Heart left ventricle (tissue), 16 donors: ENCODE measurements at regions not wholly inside any gene's neighbourhood (a gene's known extent, or its start where the extent isn't known, plus 50 kb on each side); places are given as distances from the start of the nearest gene placed in this dataset.

ENCODE experiments used
- ATAC-seq, 4 donors: fragments of 200-7000 bp; cut with Tn5 transposase; one replicate each; pipeline ENCODE4 v1.9.1; 2020 to 2022; ENCODE audit warnings: moderate library complexity in 4 of 4, mild to moderate bottlenecking in 3 of 4, moderate number of reproducible peaks in 1 of 4
- DNase-seq, 5 donors: peaks; one replicate each; pipeline ENCODE4 v3.0.0-alpha.2; 2020
- H3K27ac ChIP-seq, 12 donors: fragments of 200-600 bp; sonication (generic) in 4 of 12; one replicate each; pipeline versions ENCODE4 v1.5.0 to v1.8.0; 2016 to 2022; ENCODE audit warnings: mild to moderate bottlenecking in 2 of 12
- H3K27me3 ChIP-seq, 9 donors: fragments of 200-600 bp; sonication (generic) in 2 of 9; one replicate each; pipeline versions ENCODE4 v1.5.1 to v1.8.0; 2016 to 2022; ENCODE audit warnings: mild to moderate bottlenecking in 3 of 9
- H3K36me3 ChIP-seq, 9 donors: fragments of 200-600 bp; sonication (generic) in 2 of 9; one replicate each; pipeline versions ENCODE4 v1.5.0 to v1.8.0; 2018 to 2022; ENCODE audit warnings: mild to moderate bottlenecking in 2 of 9
- H3K4me1 ChIP-seq, 12 donors: fragments of 200-600 bp; sonication (generic) in 4 of 12; one replicate each; pipeline versions ENCODE4 v1.5.0 to v1.8.0; 2016 to 2022; ENCODE audit warnings: mild to moderate bottlenecking in 3 of 12
- H3K4me3 ChIP-seq, 12 donors: fragments of 200-600 bp; sonication (generic) in 4 of 12; one replicate each; pipeline versions ENCODE4 v1.5.0 to v1.8.0; 2017 to 2022; ENCODE audit warnings: mild to moderate bottlenecking in 9 of 12, moderate library complexity in 4 of 12
- H3K9me3 ChIP-seq, 12 donors: fragments of 200-600 bp; sonication (generic) in 4 of 12; one replicate each; pipeline versions ENCODE4 v1.5.0 to v1.8.0; 2016 to 2022; ENCODE audit warnings: mild to moderate bottlenecking in 1 of 12
- POLR2A ChIP-seq, 2 donors: fragments of 450-650 bp; IDR thresholded peaks; one replicate each; pipeline ENCODE4 v1.6.1; 2017; ENCODE audit warnings: antibody characterized with exemption in 2 of 2, mild to moderate bottlenecking in 2 of 2, moderate library complexity in 2 of 2
- WGBS, 4 donors: extraction: QIAGEN DNeasy Blood & Tissue Kit in 2 of 4; methylation state at CpG; one replicate each; pipeline versions ENCODE4 v1.1.5 to v1.1.7; 2013 to 2018; 5-methylcytosine and 5-hydroxymethylcytosine counted together
- intact Hi-C, 10 donors: fragments of 100-400 bp; cut with DNase I; formaldehyde crosslinking; loops; one replicate each; pipeline versions ENCODE4 v1.11.1 to v1.14.2; 2022
- TF ChIP-seq, protein P1 (sequence below), 12 donors: fragments of 200-600 bp; sonication (generic) in 4 of 12; IDR thresholded peaks; one replicate each; pipeline versions ENCODE4 v1.5.0 to v1.8.0; 2018 to 2022; ENCODE audit warnings: antibody characterized with exemption in 12 of 12, mild to moderate bottlenecking in 5 of 12
- donor health status: ischemic (EF 13 %, LVEDD 7.1; RV severe dilation, severe dysfunction).
- donor health status: healthy with polysubstance abuse.
- donor health status: DM: no; HTN: yes; CAD: no.
- donor health status: DM: no; HTN: no; CAD: no.
- donor health status: ischemic (EF 25% LVEDD 6.9; RV normal size, moderate dysfunction).
- donor health status: ischemic (EF 25% LVEDD 5.7; RV mildly dilated, moderate dysfunction).
- donor health status: healthy.
- donor health status: DM: yes; HTN: yes; CAD: no.
- donor health status: ischemic (EF 35%, LVEDD 5.7; RV mildly dilated, moderate dysfunction).
- donor health status: nonischemic (EF 11% LVEDD 7.7; RV severe dilation, severe dysfunction).
- donor health status: DM: yes; HTN: yes; CAD: no.
- donor health status: PGD.
- donor health status: ischemic (EF 29% LVEDD 5.4; RV normal size, mild dysfunction).
- donor health status: nonischemic (EF 23%, LVEDD 6.1; RV moderate dilation, normal function).

DNA sequence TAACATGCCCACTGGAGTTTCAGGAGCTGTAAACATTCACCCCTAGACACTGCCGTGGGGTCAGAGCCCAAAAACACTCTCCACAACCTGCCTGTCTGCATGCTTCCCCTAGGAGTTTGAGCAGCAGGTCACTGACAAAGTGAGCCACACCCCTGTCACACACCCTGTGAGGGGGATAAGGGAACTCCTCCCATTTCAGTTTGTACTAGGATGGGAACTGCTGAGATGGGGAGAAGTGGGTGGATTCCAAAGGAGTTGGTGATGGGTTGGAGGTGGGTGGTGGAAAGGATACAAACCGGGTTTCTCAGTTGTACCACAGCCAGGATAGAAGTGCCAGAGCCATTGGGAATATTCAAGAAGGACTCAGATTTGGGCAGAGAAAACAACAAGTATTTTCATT lies 140.2 kb downstream of the MIS18A start:
- H3K4me3 ChIP-seq = no peak overlapping the region
- no peak for DNase-seq
- ATAC-seq = no peak
- no peaks in the 10 kb centered on the region for H3K27me3 ChIP-seq
- H3K27ac ChIP-seq = no peak overlapping the region
- TF ChIP-seq, protein P1, sequence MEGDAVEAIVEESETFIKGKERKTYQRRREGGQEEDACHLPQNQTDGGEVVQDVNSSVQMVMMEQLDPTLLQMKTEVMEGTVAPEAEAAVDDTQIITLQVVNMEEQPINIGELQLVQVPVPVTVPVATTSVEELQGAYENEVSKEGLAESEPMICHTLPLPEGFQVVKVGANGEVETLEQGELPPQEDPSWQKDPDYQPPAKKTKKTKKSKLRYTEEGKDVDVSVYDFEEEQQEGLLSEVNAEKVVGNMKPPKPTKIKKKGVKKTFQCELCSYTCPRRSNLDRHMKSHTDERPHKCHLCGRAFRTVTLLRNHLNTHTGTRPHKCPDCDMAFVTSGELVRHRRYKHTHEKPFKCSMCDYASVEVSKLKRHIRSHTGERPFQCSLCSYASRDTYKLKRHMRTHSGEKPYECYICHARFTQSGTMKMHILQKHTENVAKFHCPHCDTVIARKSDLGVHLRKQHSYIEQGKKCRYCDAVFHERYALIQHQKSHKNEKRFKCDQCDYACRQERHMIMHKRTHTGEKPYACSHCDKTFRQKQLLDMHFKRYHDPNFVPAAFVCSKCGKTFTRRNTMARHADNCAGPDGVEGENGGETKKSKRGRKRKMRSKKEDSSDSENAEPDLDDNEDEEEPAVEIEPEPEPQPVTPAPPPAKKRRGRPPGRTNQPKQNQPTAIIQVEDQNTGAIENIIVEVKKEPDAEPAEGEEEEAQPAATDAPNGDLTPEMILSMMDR (IDR thresholded peaks at IDR 0.05) = no peak
- no peak for TF ChIP-seq POLR2A (IDR thresholded peaks at IDR 0.05)
- intact Hi-C loops = loop anchor here in 1 of 10 donors (5.0 kb wide), 1 partner anchor 271 kb away; no protein-coding TSS in a partner anchor
- 72 to 88% (median 84%) methylated on average over 2 of the region's 2 CpGs for WGBS, 4 donors
- H3K9me3 ChIP-seq = peaks cover 0 to 10% (median 5%) of the 10 kb centered on the region in 12 donors
- H3K36me3 ChIP-seq = no peaks in the 10 kb centered on the region
- peaks cover 0 to 14% (median 0%) of the 10 kb centered on the region in 12 donors for H3K4me1 ChIP-seq

DNA sequence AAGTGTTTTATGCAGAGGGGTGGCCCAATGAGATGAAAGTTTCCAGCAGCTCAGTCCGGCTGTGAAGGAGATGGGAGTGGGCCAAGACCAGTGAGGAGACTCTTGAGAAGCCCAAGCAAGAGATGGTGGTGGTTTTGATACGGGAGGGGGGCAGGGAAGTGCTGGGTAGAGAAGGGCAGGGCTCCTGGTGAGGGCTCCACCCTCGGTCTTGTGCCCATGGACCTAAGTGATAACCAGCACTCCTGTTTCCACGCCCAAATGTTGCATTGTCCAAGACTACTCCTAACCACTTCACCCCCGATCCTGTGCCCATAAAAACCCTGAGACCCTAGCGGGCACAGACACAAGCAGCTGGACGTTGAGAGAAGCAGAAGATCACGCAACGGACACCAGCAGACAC lies 140.9 kb downstream of the MIS18A start:
- Histone ChIP-seq H3K4me1 (peaks cover 0 to 11% (median 0%) of the 10 kb centered on the region in 12 donors), H3K36me3 (no peaks in the 10 kb centered on the region), H3K27ac (no peak overlapping the region), H3K4me3 (no peak overlapping the region), H3K27me3 (no peaks in the 10 kb centered on the region), H3K9me3 (peaks cover 0 to 10% (median 5%) of the 10 kb centered on the region in 12 donors)
- intact Hi-C loops = loop anchor here in 1 of 10 donors (5.0 kb wide), 1 partner anchor 271 kb away; no protein-coding TSS in a partner anchor
- DNase-seq = no peak
- ATAC-seq = no peak
- WGBS, 4 donors = 91 to 96% (median 94%) methylated on average over 9 of the region's 9 CpGs
- TF ChIP-seq POLR2A (IDR thresholded peaks at IDR 0.05) = no peak
- TF ChIP-seq, protein P1 (IDR thresholded peaks at IDR 0.05) = no peak

DNA sequence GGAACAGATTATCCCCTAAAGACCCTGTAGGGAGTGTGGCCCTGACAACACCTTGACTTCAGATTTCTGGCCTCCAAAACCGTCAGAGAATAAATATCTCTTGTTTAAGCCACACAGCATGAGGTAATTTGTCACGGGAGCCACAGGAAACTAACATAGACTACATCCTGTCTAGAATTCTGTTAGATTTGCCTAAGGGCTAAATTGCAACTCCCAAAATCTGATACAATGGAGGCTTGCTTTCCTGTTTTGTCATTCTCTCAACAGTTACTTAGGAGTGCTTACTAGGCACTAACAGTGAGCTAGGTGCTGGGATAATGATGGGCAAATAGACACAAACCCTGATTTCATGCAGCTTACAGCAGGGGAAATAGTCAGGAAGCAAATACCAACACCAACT lies 141.6 kb downstream of the MIS18A start:
- Histone ChIP-seq H3K27me3 (no peaks in the 10 kb centered on the region), H3K36me3 (no peaks in the 10 kb centered on the region), H3K4me1 (peaks cover 0 to 14% (median 2%) of the 10 kb centered on the region in 12 donors), H3K9me3 (peaks cover 0 to 10% (median 5%) of the 10 kb centered on the region in 12 donors), H3K27ac (no peak overlapping the region), H3K4me3 (no peak overlapping the region)
- no peak for DNase-seq
- intact Hi-C loops = loop anchor here in 1 of 10 donors (5.0 kb wide), 1 partner anchor 270 kb away; no protein-coding TSS in a partner anchor
- ATAC-seq = no peak
- no peak for TF ChIP-seq POLR2A (IDR thresholded peaks at IDR 0.05)
- TF ChIP-seq, protein P1 (IDR thresholded peaks at IDR 0.05) = no peak
- 59 to 89% (median 67%) methylated on average over 2 of the region's 2 CpGs for WGBS, 4 donors

DNA sequence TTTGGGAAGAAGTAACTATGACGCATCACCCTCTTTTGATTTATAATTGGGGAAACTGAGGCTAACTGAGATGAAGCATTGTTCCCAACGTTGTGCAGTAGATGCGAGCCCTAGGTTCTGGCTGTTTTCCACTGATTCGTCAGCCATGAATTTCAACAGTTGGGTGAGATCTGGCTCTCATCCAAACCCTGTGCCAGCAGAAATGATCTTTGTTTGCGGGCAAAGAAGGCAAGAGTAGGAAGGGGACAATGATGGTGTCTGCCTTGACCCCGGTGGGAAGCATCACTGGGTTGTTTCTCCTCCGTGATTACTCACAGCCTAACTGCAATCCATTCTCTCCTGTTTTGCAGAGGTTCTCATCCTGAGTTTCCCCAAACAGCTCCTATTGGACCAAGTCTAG lies 142.3 kb downstream of the MIS18A start:
- no peak overlapping the region for H3K27ac ChIP-seq
- H3K9me3 ChIP-seq = peaks cover 0 to 10% (median 5%) of the 10 kb centered on the region in 12 donors
- intact Hi-C loops = loop anchor here in 1 of 10 donors (5.0 kb wide), 1 partner anchor 269 kb away; no protein-coding TSS in a partner anchor
- H3K4me1 ChIP-seq = peaks cover 0 to 21% (median 8%) of the 10 kb centered on the region in 12 donors
- no peak for TF ChIP-seq POLR2A (IDR thresholded peaks at IDR 0.05)
- TF ChIP-seq, protein P1 (IDR thresholded peaks at IDR 0.05) = no peak
- WGBS, 4 donors = 74 to 86% (median 78%) methylated on average over 7 of the region's 7 CpGs
- ATAC-seq (no peak), DNase-seq (no peak)
- no peak overlapping the region for H3K4me3 ChIP-seq
- no peaks in the 10 kb centered on the region for H3K36me3 ChIP-seq
- H3K27me3 ChIP-seq = no peaks in the 10 kb centered on the region
